Germinal center (tissue), 1 donor: ENCODE measurements at regions not wholly inside any gene's neighbourhood (a gene's known extent, or its start where the extent isn't known, plus 50 kb on each side); places are given as distances from the start of the nearest gene placed in this dataset.
"Not testable (repeated sequence)": the region's sequence is repeated elsewhere in the genome, so short reads cannot be mapped to it uniquely, and the experiment has no call there.

ENCODE experiments used
- DNase-seq: peaks from one replicate; pipeline ENCODE4 v3.0.0; 2012; ENCODE audit warnings: mixed read lengths, low spot score

DNA sequence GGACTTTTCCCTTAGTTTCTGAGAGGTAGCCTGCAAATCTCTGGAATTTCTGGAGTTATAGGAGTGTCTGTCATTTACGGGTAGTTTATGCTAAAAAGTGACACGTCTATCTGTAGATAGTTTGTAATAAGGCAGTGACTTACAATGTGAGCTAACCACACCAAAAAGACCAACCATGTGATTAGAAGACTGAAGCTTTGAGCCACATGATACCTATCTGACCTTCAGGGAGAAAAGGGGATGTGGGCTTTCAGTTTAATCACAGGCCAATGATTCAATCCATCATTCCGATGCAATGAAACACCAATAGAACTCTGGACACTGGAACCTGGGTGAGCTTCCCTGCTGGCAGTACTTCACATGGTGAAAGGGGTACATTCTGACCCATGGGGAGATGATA, 254.6 kb upstream of the GK2 start:
- no peak for DNase-seq

DNA sequence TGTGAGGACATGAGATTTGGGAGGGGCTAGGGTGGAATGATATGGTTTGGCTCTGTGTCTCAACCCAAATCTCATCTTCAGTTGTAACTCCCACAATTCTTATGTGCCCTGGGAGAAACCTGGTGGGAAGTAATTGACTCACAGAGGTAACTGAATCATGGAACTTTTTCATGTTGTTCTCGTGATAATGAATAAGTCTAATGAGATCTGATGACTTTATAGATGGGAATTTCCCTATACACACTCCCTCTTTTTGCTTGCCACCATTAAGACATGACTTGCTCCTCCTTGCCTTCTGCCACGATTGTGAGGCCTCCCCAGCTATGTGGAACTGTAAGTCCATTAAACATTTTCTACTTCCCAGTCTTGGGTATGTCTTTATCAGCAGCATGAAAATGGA, 253.2 kb upstream of the GK2 start:
- DNase-seq = no peak

DNA sequence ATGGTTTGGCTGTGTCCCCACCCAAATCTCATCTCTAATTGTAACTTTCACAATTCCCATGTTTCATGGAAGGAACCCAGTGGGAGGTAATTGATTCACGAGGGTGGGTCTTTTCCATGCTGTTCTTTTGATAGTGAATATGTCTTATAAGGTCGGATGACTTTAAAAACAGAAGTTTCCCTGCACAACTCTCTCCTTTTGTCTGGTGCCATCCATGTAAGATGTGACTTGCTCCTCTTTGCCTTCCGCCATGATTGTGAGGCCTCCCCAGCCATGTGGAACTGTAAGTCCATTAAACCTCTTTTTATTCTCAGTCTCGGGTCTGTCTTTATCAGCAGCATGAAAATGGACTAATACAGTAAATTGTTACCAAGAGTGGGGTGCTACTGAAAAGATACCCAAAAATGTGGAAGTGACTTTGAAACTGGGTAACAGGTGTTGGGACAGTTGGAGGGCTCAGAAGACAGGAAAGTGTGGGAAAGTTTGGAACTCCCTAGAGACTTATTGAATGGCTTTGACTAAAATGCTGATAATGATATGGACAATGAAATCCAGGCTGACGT, 251.4 kb upstream of the GK2 start:
- DNase-seq = not testable (repeated sequence)

DNA sequence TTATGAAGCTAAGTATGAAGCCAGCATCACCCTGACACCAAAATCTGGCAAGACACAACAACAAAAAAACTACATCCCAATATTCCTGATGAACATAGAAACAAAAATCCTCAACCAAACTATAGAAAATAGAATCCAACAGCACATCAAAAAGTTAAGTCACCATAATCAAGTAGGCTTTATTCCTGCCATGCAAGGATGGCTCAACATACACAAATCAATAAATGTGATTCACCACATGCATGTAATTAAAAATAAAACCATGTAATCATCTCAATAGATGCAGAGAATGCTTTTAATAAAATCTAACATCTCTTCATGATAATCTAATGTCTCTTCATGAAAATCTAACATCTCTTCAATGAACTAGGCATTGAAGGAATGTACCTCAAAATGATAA, 249.4 kb upstream of the GK2 start:
- DNase-seq = no peak

DNA sequence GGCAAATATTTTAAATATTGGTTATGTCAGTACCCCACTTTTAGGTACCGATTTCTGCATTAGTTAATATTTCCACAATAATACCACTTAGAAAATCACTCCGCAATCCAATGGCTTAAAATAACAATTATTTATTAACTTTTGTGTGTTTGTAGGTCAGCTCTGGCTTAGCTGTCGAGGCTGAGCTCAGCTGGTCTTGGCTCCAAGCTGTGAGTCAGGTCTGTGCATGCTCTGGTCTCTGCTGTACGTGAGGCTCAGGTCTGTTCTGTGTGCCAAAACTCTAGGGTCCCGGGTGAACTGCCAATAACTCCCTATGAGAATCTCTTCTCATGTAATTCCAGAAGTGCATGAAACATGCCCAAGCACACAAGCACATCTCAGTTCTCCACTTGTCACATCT, 245.8 kb upstream of the GK2 start:
- no peak for DNase-seq

DNA sequence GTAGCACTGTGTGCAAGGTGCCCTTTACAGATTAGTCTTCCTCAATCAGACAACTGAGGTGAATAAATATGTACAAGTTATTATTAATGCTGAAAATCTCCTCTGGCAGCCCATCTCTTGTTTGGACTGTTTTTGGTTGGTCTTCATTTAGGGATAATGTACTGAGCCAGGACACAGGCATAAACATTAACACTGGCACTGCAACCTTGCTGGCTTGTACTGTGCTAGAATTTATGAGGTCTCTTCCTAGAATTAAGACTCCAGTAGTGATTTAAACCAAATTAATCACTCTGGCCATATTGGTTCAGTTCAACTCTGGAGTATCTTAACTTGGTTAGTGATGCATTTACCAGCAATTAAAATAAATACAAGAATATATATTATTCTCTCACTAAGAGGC, 244.7 kb upstream of the GK2 start:
- DNase-seq = no peak

DNA sequence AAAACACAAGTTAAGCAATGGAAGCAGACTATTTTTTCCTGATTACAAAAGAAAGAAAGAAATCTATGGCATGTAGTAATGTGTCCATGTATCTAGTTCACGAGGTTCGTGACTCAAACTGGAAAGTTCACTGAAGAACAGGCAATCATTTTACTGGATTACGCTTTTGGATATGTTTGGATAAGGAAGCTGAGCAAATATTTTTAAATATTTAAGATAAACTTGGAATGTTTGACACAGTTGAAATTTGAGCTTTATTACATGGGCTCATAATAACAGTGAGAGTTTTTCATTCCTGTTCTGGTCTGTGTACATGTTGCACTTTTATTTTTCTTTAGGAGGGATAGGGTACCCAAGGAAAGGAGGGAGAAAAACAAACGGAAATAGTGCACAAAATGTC, 244.2 kb upstream of the GK2 start:
- no peak for DNase-seq

DNA sequence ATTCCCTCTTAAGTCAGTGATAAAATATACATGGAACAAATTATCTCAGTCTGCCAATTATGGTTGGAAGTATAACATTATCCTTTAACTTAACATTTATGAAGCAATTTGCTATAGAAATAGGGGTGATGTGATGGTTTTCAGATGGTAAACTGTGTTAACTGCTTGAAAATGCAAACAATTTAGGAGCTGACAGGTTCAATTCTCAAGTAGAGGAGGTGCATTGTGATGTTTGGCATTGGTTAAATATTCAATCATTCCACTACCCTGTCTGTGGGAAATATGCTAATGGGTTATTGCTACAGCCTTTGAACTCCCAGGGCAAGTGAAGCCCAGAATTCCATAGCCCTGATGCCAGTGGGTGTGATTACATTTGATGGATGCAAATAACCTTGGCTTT, 243.4 kb upstream of the GK2 start:
- no peak for DNase-seq

DNA sequence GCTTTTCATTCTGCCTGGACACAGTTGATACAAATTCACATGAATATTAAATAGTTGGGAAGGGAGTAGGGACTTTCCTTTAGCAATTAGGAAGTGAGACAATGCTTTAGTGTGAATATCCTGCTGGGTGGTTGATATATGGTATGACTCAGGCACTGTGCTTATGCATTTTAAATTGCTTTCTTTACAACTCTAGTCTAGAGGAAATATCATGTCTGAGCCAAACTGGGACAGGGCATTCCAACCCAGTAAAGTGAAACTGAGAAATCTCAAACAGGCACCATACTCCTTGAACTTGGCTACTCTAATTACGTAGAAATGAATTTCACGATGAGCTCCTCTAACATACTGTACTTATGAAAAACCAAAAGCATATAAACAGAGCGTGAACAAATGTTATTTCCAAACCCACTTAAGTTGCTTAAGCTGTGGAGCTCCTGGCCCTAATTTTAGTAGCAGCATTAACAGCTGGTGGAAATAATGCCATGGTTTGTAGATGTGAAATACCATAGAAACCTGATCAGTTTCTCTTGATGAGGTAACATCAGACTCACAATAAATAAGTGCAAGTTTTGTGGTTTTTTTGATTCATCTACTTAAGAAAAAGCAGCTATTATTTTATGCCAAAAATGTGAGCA, 242.9 kb upstream of the GK2 start:
- DNase-seq = no peak

DNA sequence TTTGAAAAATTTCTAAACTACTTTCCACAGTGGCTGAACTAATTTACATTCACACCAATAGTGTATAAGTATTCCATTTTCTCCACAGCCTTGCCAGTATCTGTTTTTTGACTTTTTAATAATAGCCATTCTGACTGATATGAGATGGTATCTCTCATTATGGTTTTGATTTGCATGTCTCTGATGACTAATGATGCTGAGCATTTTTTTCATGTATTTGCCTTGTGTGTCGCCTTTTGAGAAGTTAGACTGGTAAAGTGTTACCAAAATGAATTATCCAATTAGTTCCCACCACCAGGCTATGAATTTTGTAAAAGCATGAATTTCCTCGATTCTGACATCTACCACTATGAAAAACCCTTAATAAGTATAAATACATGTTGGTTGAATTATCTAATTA, 242.2 kb upstream of the GK2 start:
- no peak for DNase-seq

DNA sequence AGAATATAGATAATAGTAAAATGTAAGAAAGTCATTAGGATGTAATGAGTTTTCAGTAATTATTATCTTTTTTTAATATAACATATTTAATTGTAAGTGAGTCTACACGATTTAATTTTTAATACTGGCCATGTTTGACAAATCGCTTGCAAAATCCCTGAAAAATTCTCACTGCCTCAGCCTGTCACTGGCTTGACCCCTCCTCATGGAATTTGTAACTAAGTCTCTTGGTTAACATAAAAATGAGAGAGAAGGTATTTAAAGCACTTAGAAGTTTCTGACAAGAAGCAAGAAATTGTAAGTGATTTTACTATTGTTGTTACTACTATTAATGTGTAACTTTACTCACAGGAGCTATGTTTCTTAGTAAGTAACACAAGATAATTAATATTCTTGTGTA, 237.9 kb upstream of the GK2 start:
- DNase-seq = no peak

DNA sequence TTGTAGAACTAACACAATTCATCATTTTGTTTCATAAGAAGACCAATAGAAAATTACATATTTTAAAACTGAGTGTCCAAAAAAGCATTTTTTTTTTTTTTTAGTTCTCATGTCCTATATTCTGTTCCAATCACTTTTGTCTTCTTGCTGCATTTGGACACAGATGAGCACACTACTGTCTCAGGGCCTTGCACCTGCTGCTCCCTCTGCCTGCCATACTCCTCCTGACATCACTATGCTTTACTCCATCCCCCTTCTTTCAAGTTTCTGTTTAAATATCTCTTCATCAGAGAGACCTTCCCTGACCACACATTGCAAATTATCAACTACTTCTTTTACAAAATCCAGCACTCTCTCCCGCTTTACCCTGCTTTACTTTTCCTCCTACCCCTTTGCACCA, 230.7 kb upstream of the GK2 start:
- DNase-seq = no peak

DNA sequence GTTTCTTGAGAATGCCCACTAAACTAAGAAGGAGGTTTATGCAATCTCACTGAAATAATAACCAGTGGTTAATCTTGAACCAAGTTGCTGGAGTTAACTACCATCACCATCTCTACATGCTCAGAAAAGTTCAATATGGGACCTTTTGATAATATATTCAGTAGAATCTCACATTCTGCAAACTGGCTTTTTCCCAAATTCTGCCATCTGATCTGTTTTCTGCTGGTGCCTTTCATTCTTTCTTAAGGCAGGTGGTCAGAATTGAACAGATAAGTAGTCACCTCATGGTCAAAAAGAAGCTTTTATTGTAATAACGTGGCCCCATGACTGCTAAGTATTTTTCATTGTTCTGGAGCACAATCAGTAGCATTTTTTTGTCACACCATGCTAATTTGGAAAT, 229.0 kb upstream of the GK2 start:
- DNase-seq = no peak

DNA sequence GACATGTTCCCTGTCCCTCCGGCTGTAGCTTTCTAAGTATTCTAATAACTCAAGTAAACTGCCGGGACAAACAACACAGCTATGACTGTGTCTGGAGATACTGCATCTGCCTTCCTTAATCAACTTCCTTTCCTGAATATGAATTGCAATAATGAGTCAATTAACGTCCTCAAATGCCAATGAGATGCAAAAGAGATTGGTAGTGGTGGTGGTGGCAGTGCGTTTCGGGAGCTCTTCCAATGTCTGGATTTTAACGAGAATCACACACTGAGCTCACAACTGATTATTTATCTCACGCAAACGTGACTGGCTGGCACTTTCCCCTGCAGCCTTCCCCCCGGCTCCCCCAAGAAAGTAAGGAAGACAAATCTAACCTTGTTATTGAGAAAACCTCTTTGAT, 226.1 kb upstream of the GK2 start:
- no peak for DNase-seq

DNA sequence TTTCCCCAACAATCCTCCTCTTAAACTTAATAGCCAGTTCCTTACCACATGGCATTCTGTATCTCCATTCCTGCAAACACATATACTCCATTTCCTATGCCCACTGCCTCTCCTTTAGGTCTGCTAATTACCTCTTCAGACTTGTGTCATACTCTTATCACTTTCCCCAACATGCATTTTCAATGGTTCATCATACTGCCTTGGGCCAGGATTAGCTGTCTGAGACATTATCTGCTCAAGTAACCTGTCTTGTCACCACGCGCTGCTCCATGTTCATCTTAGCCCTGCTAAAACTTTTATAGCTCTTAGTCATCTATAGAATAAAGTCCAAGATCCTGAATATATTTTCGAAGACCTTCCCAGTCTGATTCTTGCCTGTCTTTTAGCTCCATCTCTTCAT, 224.1 kb upstream of the GK2 start:
- no peak for DNase-seq

DNA sequence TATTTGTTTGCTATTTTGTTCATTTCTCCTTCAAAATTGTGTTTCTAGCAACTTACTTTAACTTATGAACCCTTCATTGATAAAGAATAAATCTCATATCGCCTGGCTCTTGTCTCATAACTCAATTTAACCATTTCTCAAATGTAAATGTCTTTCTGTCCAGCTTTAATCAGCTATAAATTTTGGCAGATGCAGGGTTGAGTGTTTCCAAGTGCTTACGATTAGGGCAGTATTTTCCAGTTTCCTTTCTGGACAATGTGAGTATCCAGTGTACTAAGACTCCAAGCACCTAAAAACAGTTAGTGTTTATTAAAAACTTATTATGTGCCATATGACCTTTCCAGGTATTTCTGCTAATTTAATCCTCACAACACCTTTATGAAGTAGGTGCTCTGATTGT, 218.6 kb upstream of the GK2 start:
- DNase-seq = no peak

DNA sequence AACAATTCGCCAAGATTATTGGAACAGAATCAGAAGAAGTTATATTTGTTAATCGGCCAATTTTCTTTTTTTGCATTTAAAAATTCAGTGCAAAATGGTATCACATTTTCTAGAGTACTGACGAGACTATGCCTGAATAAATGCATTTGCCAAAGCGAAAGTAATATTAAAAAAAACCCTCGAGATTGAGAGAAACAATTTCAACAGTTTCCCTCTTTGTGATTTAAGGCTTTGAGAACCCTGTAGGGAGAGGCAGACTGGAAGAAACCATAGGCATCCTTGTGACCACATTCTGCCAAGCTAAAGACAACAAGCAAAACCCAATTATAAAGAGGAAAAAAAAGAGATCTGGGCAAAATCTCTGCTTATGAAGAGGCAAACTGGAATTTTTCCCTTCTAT, 218.1 kb upstream of the GK2 start:
- no peak for DNase-seq

DNA sequence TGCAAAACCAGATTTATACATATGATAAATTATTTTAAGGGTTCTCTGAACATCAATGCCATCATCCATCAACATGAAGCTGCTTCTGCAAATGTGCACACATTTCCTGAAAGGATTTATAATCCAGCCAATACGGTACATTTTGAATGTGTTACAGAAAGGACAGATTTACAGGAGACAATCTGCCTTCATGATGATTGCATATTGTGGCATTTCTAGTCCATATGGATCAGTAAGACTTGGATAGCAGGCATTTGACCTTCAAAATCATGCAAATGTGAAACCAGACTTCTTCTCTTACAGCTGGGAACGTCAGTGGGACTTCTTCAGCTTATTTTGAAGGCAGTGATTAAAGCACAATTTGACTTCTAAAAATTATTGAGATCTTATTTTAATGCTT, 217.3 kb upstream of the GK2 start:
- DNase-seq = no peak

DNA sequence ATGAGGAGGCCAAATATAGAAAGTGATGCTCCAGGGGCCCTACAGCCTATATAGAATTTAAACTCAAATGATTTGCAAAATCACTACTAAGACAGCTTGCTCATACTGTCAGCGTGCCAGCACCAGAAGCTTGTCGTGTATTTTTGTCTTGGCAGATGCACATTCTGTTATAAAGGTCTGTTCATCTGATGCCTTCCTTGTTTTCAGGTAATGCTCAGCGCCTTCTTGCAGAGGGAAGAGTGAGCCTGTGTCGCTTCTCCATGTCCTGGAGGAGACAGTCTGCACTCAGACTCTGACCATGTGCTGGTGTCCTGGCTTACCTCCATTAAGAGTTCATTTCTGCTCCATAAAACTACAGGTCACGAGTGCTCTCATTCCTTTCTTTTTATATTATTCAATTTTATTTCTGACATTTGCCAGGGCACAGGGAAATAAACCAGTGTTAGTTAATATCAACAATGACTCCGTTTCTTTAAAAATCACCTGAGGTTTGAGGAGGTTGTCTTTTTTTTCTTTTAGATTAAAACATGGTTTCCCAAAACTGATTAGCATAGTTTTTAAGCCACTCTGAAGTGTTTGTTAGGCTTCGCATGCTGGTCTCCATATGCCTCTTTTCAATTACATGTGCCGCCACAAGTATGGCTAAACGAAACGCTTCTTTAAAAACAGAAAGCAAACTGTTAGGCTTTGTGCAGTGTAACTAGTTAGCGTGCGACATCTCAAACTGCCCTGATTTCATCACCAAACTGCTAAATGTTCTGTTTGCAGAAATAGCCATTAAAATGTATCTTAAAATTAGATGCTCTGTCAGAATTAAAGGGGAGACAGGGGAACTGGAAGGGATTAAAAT, 215.2 kb upstream of the GK2 start:
- no peak for DNase-seq

DNA sequence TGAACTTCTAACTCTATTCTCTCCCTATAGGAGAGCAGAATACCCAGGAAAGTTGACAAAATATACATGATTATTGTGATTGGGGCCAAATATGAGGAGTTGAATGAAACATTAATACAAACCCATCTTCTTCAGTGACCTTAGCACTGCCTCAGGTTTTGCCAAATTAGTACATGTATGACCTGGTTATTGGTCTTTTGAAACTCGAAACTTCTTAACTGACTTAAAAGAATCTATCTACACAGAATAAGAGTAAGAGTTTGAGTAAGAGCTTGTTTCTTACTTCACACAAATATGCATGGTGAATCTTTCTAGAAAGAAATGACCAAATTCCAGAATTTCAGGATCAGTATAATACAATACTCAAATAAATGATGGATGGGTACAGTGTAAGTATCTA, 213.0 kb upstream of the GK2 start:
- no peak for DNase-seq

DNA sequence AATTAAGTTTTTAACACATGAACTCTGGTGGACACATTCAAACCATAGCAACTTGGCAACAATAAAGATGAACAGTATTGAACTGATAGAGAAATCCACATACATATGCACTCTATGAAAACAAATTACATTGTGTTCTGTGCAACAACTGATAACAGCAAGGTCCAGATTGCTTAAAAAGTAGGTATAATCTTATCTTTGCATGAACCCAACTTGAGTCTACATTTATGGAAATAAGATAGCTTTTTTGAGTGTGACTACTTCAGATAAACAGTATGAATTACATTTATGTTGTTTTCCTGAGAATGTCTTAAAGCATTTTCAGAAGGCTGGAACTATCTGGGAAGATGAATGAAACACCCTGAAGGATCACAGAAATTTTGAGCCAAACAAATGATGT, 212.6 kb upstream of the GK2 start:
- no peak for DNase-seq

DNA sequence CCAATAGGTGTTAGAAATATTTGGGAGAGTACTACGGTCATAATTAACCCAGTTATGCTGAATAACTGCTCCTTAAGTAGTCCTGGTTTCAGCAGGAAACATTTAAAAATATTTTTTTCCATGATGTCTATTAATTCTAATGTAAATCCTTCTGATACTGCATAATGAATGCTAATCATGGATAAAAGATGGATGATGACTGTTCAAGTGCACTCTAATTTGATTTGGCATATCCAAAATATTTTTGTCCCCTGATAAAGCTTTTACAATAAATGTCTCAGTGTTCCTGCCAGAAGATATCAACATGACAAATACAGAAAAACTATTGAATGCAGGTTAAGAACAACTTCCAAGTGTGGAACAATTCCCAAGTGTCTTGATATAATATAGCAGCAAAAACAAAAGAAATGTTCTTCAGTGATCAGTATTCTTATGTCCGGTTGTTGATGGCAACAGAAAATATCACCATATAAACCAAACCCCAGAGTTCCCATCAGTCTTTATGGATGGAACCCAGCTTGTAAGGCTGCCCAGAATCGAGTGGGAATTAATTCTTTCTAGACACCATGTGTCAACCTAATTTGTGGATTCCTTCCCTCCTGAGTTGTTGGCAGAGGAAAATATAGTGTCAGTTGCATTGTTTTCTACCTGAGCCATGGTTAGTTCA, 205.4 kb upstream of the GK2 start:
- DNase-seq = no peak

DNA sequence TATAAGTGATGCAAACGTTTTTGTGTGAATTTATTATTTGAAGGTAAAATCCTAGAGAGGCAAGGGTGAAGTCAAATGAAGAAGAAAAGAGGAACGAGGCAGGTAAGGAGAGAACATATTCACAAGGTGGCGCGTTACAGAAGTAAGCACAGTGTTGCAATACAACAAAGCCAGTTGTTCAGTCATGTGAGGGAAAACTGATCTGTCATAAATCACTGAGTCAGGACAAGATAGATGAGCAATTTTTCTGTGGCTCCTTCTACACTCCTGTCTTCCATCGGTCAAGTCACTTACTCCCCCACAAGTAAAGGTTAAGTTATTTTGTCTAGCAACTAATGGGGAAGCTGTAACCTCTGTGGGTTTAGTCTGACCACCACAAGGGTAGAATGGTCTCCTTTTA, 203.0 kb upstream of the GK2 start:
- no peak for DNase-seq
